GM19099 (cell line): ENCODE measurements at regions not wholly inside any gene's neighbourhood (a gene's known extent, or its start where the extent isn't known, plus 50 kb on each side); places are given as distances from the start of the nearest gene placed in this dataset.

Experiments
- POLR2A ChIP-seq: IDR thresholded peaks from 3 replicates; pipeline ENCODE4 v1.6.1; 2011; ENCODE audit warnings: low read depth; ENCODE audit not compliant: insufficient read length; ENCODE audit errors: extremely low read depth

GRCh38 chr6:120874422-120874821 lies 459.9 kb downstream of the TBC1D32 start:
- no peak for TF ChIP-seq POLR2A

- TF ChIP-seq POLR2A = no peak
Observed at GRCh38 chr6:120873125-120873865, 461.0 kb downstream of the TBC1D32 start.

- TF ChIP-seq POLR2A = no peak
Observed at GRCh38 chr6:120872262-120872578, 462.1 kb downstream of the TBC1D32 start.

GRCh38 chr6:120871416-120872261 lies 462.6 kb downstream of the TBC1D32 start:
- TF ChIP-seq POLR2A = no peak

- no peak for TF ChIP-seq POLR2A
Observed at GRCh38 chr6:120869397-120869796, 464.9 kb downstream of the TBC1D32 start.

- no peak for TF ChIP-seq POLR2A
Observed at GRCh38 chr6:120857422-120857821, 476.9 kb downstream of the TBC1D32 start.

- no peak for TF ChIP-seq POLR2A
Observed at GRCh38 chr6:120854583-120854982, 479.7 kb downstream of the TBC1D32 start.

- no peak for TF ChIP-seq POLR2A
Observed at GRCh38 chr6:120853489-120853888, 480.8 kb downstream of the TBC1D32 start.

- TF ChIP-seq POLR2A = no peak
Observed at GRCh38 chr6:120852293-120852849, 481.9 kb downstream of the TBC1D32 start.

- TF ChIP-seq POLR2A = no peak
Observed at GRCh38 chr6:120826253-120826652, 508.0 kb downstream of the TBC1D32 start.

GRCh38 chr6:120816794-120817193 lies 517.5 kb downstream of the TBC1D32 start:
- no peak for TF ChIP-seq POLR2A

GRCh38 chr6:120805276-120805675 lies 529.0 kb downstream of the TBC1D32 start:
- TF ChIP-seq POLR2A = no peak

- TF ChIP-seq POLR2A = no peak
Observed at GRCh38 chr6:120804612-120805011, 529.7 kb downstream of the TBC1D32 start.

GRCh38 chr6:120786682-120787081 lies 547.6 kb downstream of the TBC1D32 start:
- TF ChIP-seq POLR2A = no peak

GRCh38 chr6:120786256-120786655 lies 548.0 kb downstream of the TBC1D32 start:
- no peak for TF ChIP-seq POLR2A
